Spleen (tissue), 7 donors: ENCODE measurements at regions not wholly inside any gene's neighbourhood (a gene's known extent, or its start where the extent isn't known, plus 50 kb on each side); places are given as distances from the start of the nearest gene placed in this dataset.

Experiments used
- POLR2A ChIP-seq, 3 donors: fragments of 450-650 bp; IDR thresholded peaks; one replicate each; pipeline ENCODE4 v1.5.1; 2017; ENCODE audit warnings: antibody characterized with exemption in 3 of 3, mild to moderate bottlenecking in 1 of 3
- POLR2AphosphoS5 ChIP-seq, 3 donors: sonication (generic); formaldehyde crosslinking; IDR thresholded peaks; one replicate each; pipeline ENCODE4 v1.5.1; 2017; ENCODE audit warnings: antibody characterized with exemption in 3 of 3
- TF ChIP-seq, protein P1 (sequence below), 11 experiments: fragments of 200-600 bp in 7 of 11; fragments of 450-650 bp in 4 of 11; sonication (generic) in 4 of 11; IDR thresholded peaks in 8 of 11; conservative IDR thresholded peaks in 3 of 11; 1 replicate in 7 of 11; 2 replicates in 4 of 11; pipeline versions ENCODE4 v1.4.0 to v1.8.0; 2016 to 2021; ENCODE audit warnings: antibody characterized with exemption in 11 of 11, inconsistent platforms in 4 of 11, mild to moderate bottlenecking in 1 of 11
- donor health status: DM: no; HTN: no; CAD: no; lungs with moderate emphysema.
- donor health status: DM: no; HTN: no; CAD: no.
- donor health status: DM: no; HTN: no; CAD: no.

DNA sequence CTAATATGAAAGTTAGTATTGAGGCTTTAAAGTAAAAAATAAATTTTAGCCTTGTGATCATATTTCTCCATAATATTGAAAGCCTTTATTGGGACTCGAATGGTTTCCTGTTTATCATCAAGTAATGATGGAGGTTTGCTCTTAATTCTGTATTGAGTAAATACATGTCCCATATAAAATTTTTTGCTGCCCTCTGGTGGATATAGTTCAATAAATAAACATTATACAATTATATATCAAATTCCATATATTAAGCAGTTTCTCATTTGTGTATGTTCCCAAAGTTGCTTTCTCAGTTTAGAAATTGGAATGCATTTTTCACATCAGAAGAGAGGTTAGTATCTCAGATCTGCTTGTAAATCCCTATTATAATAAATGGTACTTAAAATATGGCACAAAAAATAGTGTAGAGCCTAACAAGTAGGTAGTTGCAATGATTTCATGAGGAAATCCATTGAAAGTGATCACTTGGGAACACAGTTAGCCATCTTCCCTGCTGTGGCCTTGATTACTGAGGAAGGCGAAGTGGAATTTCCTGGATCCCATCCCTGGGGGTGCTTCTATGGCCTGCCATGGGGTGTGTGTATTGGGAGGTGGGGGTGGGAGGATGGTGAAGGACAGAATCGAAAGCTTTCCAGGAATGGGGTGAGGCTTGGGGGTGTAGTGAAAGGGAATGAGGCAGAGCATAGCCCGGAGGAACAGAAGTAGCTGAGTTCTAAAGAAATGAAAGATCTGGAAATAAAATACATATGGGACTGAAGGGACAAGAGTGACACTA is 84.1 kb upstream of the C21orf91 start:
- TF ChIP-seq, protein P1, sequence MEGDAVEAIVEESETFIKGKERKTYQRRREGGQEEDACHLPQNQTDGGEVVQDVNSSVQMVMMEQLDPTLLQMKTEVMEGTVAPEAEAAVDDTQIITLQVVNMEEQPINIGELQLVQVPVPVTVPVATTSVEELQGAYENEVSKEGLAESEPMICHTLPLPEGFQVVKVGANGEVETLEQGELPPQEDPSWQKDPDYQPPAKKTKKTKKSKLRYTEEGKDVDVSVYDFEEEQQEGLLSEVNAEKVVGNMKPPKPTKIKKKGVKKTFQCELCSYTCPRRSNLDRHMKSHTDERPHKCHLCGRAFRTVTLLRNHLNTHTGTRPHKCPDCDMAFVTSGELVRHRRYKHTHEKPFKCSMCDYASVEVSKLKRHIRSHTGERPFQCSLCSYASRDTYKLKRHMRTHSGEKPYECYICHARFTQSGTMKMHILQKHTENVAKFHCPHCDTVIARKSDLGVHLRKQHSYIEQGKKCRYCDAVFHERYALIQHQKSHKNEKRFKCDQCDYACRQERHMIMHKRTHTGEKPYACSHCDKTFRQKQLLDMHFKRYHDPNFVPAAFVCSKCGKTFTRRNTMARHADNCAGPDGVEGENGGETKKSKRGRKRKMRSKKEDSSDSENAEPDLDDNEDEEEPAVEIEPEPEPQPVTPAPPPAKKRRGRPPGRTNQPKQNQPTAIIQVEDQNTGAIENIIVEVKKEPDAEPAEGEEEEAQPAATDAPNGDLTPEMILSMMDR (IDR thresholded peaks at IDR 0.05 in 8 of 11, conservative IDR thresholded peaks at IDR 0.05 in 3 of 11) = peak in 8 of 11 experiments; percentile 15 to 40 (median 24)
- no peak for TF ChIP-seq POLR2A (IDR thresholded peaks at IDR 0.05)
- TF ChIP-seq POLR2AphosphoS5 (IDR thresholded peaks at IDR 0.05) = no peak
